ENCODE measurements at regions not wholly inside any gene's neighbourhood (a gene's known extent, or its start where the extent isn't known, plus 50 kb on each side); places are given as distances from the start of the nearest gene placed in this dataset.

DNA sequence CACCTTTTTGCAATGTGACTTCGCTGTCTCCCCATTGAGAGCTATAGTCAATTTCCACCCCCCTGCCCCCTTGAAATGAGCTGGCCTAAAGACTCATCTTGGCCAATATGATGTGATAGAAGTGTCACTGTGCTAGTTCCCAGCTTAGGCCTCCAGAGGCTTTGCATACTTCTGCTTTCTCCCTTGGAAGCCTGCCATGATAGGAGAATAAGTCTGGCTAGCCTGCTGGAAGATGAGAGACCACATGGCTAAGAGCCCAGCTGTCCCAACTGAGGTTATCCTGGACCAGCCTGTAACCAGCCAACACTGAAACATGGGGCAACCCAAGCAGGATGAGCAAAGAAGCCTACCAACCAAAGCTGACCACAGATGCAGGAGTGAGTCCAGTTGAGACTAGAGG is 196.9 kb downstream of the GRIN2B start:
- H3K27me3 ChIP-seq (replicated peaks in 1 of 2; ENCODE audit: control insufficient read depth in 2 of 2, insufficient read depth in 2 of 2, low read length in 1 of 2), result no peaks in the 10 kb centered on the region; a peak in 1 of 4 replicates
- no peaks in the 10 kb centered on the region for H3K9me3 ChIP-seq (replicated peaks; ENCODE audit: control insufficient read depth, insufficient read depth, low read length)
- H2AFZ ChIP-seq (ENCODE audit: control insufficient read depth, low read depth, low read length), result no peak overlapping the region
- H3K4me3 ChIP-seq, result no peak overlapping the region
- no peaks in the 10 kb centered on the region for H3K36me3 ChIP-seq (ENCODE audit: control insufficient read depth in 2 of 2, insufficient read depth in 2 of 2, low read length in 1 of 2)
- DNase-seq (ENCODE audit: low read depth, low spot score) (no peak), ATAC-seq (no peak), FAIRE-seq (no peak)
- TF ChIP-seq ESRRA (IDR thresholded peaks at IDR 0.05; ENCODE audit: low read length), result no peak
- no peak for TF ChIP-seq STAT1 (conservative IDR thresholded peaks at IDR 0.05)
- TF ChIP-seq JUND (IDR thresholded peaks at IDR 0.05; ENCODE audit: low read depth, low read length), result no peak
- TF ChIP-seq, protein P1, sequence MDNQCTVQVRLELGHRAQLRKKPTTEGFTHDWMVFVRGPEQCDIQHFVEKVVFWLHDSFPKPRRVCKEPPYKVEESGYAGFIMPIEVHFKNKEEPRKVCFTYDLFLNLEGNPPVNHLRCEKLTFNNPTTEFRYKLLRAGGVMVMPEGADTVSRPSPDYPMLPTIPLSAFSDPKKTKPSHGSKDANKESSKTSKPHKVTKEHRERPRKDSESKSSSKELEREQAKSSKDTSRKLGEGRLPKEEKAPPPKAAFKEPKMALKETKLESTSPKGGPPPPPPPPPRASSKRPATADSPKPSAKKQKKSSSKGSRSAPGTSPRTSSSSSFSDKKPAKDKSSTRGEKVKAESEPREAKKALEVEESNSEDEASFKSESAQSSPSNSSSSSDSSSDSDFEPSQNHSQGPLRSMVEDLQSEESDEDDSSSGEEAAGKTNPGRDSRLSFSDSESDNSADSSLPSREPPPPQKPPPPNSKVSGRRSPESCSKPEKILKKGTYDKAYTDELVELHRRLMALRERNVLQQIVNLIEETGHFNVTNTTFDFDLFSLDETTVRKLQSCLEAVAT (IDR thresholded peaks at IDR 0.05), result no peak
- TF ChIP-seq MYB (IDR thresholded peaks at IDR 0.05; ENCODE audit: borderline replicate concordance, low read depth, low read length), result no peak
- BruUV-seq (replicated peaks), result no TSS peak
- no peak overlapping the region for H3K4me2 ChIP-seq (ENCODE audit: control insufficient read depth, insufficient read depth)
- no peak overlapping the region for H3K9ac ChIP-seq (ENCODE audit: control insufficient read depth, insufficient read depth, low read length)
- 44% methylated on average over 1 of the region's 1 CpG for WGBS (ENCODE audit: insufficient coverage, insufficient replicate concordance, low lambda C conversion rate, missing lambda C conversion rate)
- H3K27ac ChIP-seq (ENCODE audit: control insufficient read depth, insufficient read depth), result no peak overlapping the region
- intact Hi-C loops (cut with micrococcal nuclease; ENCODE audit: unreplicated experiment), result no loop called here
- ChIA-PET POLR2A (interaction anchor here (0.6 kb wide), 1 partner anchor 531 kb away, joined by 3 read pairs; no protein-coding TSS in a partner anchor), CTCF (no interaction called here), SMC1A (ENCODE audit: uncharacterized antibody, unreplicated experiment) (no interaction called here), RAD21 (ENCODE audit: unreplicated experiment) (no interaction called here)
- no peaks in the 10 kb centered on the region for H3K4me1 ChIP-seq (ENCODE audit: control insufficient read depth, insufficient read depth, low read length)
- H3K79me2 ChIP-seq (ENCODE audit: control insufficient read depth, insufficient read depth, low read length), result no peaks in the 10 kb centered on the region
- H4K20me1 ChIP-seq (ENCODE audit: control insufficient read depth, insufficient read depth), result no peaks in the 10 kb centered on the region
- in situ Hi-C loops (cut with MboI), result no loop called here

GRCh38 chr12:13780453-13780852 is 200.9 kb downstream of the GRIN2B start:
- no peak for DNase-seq (ENCODE audit: low read depth, low spot score)
- intact Hi-C loops (cut with micrococcal nuclease; ENCODE audit: unreplicated experiment), result no loop called here
- Histone ChIP-seq H3K4me1 (ENCODE audit: control insufficient read depth, insufficient read depth, low read length) (no peaks in the 10 kb centered on the region), H2AFZ (ENCODE audit: control insufficient read depth, low read depth, low read length) (no peak overlapping the region), H3K79me2 (ENCODE audit: control insufficient read depth, insufficient read depth, low read length) (no peaks in the 10 kb centered on the region), H3K27me3 (replicated peaks in 1 of 2; ENCODE audit: control insufficient read depth in 2 of 2, insufficient read depth in 2 of 2, low read length in 1 of 2) (peaks cover 0 to 2% of the 10 kb centered on the region in 2 experiments; a peak in 1 of 4 replicates), H3K4me2 (ENCODE audit: control insufficient read depth, insufficient read depth) (no peak overlapping the region), H3K4me3 (no peak overlapping the region), H3K27ac (ENCODE audit: control insufficient read depth, insufficient read depth) (no peak overlapping the region), H3K36me3 (ENCODE audit: control insufficient read depth in 2 of 2, insufficient read depth in 2 of 2, low read length in 1 of 2) (no peaks in the 10 kb centered on the region), H3K9me3 (replicated peaks; ENCODE audit: control insufficient read depth, insufficient read depth, low read length) (no peaks in the 10 kb centered on the region), H3K9ac (ENCODE audit: control insufficient read depth, insufficient read depth, low read length) (no peak overlapping the region), H4K20me1 (ENCODE audit: control insufficient read depth, insufficient read depth) (no peaks in the 10 kb centered on the region)
- in situ Hi-C loops (cut with MboI), result no loop called here
- no peak for ATAC-seq
- CTCF ChIA-PET, result no interaction called here
- 11% methylated on average over 2 of the region's 2 CpGs for WGBS (ENCODE audit: insufficient coverage, insufficient replicate concordance, low lambda C conversion rate, missing lambda C conversion rate)
- POLR2A ChIA-PET, result no interaction called here
- SMC1A ChIA-PET (ENCODE audit: uncharacterized antibody, unreplicated experiment), result interaction anchor here (0.6 kb wide), 1 partner anchor 49 kb away, joined by 3 read pairs; no protein-coding TSS in a partner anchor
- BruUV-seq (replicated peaks), result no TSS peak
- FAIRE-seq, result no peak
- TF ChIP-seq, protein P2, sequence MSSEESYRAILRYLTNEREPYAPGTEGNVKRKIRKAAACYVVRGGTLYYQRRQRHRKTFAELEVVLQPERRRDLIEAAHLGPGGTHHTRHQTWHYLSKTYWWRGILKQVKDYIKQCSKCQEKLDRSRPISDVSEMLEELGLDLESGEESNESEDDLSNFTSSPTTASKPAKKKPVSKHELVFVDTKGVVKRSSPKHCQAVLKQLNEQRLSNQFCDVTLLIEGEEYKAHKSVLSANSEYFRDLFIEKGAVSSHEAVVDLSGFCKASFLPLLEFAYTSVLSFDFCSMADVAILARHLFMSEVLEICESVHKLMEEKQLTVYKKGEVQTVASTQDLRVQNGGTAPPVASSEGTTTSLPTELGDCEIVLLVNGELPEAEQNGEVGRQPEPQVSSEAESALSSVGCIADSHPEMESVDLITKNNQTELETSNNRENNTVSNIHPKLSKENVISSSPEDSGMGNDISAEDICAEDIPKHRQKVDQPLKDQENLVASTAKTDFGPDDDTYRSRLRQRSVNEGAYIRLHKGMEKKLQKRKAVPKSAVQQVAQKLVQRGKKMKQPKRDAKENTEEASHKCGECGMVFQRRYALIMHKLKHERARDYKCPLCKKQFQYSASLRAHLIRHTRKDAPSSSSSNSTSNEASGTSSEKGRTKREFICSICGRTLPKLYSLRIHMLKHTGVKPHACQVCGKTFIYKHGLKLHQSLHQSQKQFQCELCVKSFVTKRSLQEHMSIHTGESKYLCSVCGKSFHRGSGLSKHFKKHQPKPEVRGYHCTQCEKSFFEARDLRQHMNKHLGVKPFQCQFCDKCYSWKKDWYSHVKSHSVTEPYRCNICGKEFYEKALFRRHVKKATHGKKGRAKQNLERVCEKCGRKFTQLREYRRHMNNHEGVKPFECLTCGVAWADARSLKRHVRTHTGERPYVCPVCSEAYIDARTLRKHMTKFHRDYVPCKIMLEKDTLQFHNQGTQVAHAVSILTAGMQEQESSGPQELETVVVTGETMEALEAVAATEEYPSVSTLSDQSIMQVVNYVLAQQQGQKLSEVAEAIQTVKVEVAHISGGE (CRISPR knock-in tag; IDR thresholded peaks at IDR 0.05), result no peak
- TF ChIP-seq STAT3 (IDR thresholded peaks at IDR 0.05; ENCODE audit: low read depth, low read length), result no peak
- TF ChIP-seq HCFC1 (IDR thresholded peaks at IDR 0.05; ENCODE audit: low read length), result no peak
- no peak for TF ChIP-seq TBL1XR1 (IDR thresholded peaks at IDR 0.05; ENCODE audit: low read depth, low read length)
- no peak for TF ChIP-seq TCF7 (IDR thresholded peaks at IDR 0.05; ENCODE audit: borderline replicate concordance)
- no peak for TF ChIP-seq POLR2AphosphoS5 (IDR thresholded peaks at IDR 0.05; ENCODE audit: low read length)
- RAD21 ChIA-PET (ENCODE audit: unreplicated experiment), result no interaction called here

Measured in GM12878 (cell line).